ENCODE measurements at regions not wholly inside any gene's neighbourhood (a gene's known extent, or its start where the extent isn't known, plus 50 kb on each side); places are given as distances from the start of the nearest gene placed in this dataset.

DNA sequence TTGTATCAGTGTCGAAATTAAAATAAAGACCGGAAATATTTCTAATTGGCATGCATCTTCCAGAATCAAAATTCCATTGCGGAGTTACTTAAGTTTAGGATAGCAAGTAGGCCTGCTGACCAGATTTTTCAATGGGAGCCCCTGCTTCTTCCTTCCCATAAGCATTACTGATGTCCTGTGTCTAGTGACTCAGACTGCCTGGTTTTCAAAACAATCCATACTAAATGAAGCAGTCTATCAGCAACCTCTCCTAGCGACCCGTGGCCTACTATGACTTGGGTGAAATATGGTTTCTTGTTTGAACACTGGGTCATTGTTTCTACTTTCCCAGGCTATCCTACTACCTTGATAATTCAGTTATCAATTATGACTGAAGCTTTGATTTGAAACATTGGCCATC is 571.6 kb downstream of the TBC1D4 start:
- Histone ChIP-seq H3K27me3 (replicated peaks in 1 of 4; ENCODE audit: control insufficient read depth in 3 of 4, extremely low read depth in 1 of 4, insufficient read depth in 3 of 4, low read length in 3 of 4) (no peaks in the 10 kb centered on the region), H3K4me3 (ENCODE audit: extremely low read depth in 1 of 4, insufficient read depth in 2 of 4, low read depth in 3 of 4, low read length in 4 of 4) (no peak overlapping the region), H2AFZ (ENCODE audit: low read length) (no peak overlapping the region), H2BK20ac (ENCODE audit: low read length) (no peak overlapping the region), H2AK5ac (ENCODE audit: low read depth, low read length) (no peak overlapping the region), H3K9ac (replicated peaks in 1 of 4; ENCODE audit: extremely low read depth in 1 of 4, low read depth in 3 of 4, low read length in 3 of 4) (no peak overlapping the region), H2BK12ac (ENCODE audit: low read depth, low read length) (no peak overlapping the region), H4K91ac (replicated peaks; ENCODE audit: insufficient read length, low read length) (no peak overlapping the region), H4K8ac (ENCODE audit: extremely low read depth, insufficient read depth, low read length) (no peak overlapping the region), H3K79me1 (ENCODE audit: low read depth, low read length) (no peaks in the 10 kb centered on the region), H2BK15ac (ENCODE audit: low read length) (no peak overlapping the region), H3K56ac (replicated peaks; ENCODE audit: insufficient read length, low read depth, low read length) (no peak overlapping the region), H3K14ac (ENCODE audit: insufficient read length) (no peak overlapping the region), H2BK5ac (ENCODE audit: low read depth, low read length) (no peak overlapping the region), H3K4ac (replicated peaks; ENCODE audit: insufficient read length, low read depth, low read length) (no peak overlapping the region), H2BK120ac (replicated peaks; ENCODE audit: low read depth, low read length) (no peak overlapping the region), H3K79me2 (ENCODE audit: control insufficient read depth in 1 of 2, insufficient read depth in 2 of 2, low read length in 2 of 2) (no peaks in the 10 kb centered on the region), H3K36me3 (ENCODE audit: control insufficient read depth in 2 of 4, insufficient read depth in 4 of 4, low read length in 3 of 4) (no peaks in the 10 kb centered on the region), H3K4me2 (ENCODE audit: insufficient read depth in 1 of 2, low read depth in 2 of 2, low read length in 2 of 2) (no peak overlapping the region), H4K5ac (ENCODE audit: insufficient read length, low read depth, low read length) (no peak overlapping the region), H3K4me1 (replicated peaks in 1 of 4; ENCODE audit: control insufficient read depth in 3 of 4, insufficient read depth in 4 of 4, low read length in 3 of 4) (no peaks in the 10 kb centered on the region), H3K27ac (ENCODE audit: low read depth, low read length) (no peak overlapping the region), H3K9me3 (ENCODE audit: insufficient read depth in 2 of 2, low read depth in 1 of 2, low read length in 1 of 2) (no peaks in the 10 kb centered on the region), H4K20me1 (replicated peaks in 1 of 2; ENCODE audit: control insufficient read depth in 1 of 2, insufficient read depth in 2 of 2, low read length in 2 of 2) (no peaks in the 10 kb centered on the region), H3K18ac (ENCODE audit: extremely low read depth, low read length) (no peak overlapping the region), H3K23ac (ENCODE audit: insufficient read length) (no peak overlapping the region), H3K23me2 (ENCODE audit: low read depth, low read length) (no peaks in the 10 kb centered on the region)
- TF ChIP-seq USF2 (IDR thresholded peaks at IDR 0.05; ENCODE audit: low read length): no peak
- FAIRE-seq (no peak), DNase-seq (ENCODE audit: low read depth in 1 of 2, low spot score in 2 of 2) (no peak)
- ChIA-PET POLR2A (ENCODE audit: partially characterized antibody) (no interaction called here), CTCF (ENCODE audit: partially characterized antibody) (interaction anchor here (1.7 kb wide), 1 partner anchor 337 kb away, joined by 5 read pairs; no protein-coding TSS in a partner anchor)
- WGBS, 2 experiments (ENCODE audit: extremely low coverage in 1 of 2, insufficient coverage in 1 of 2, insufficient read length in 1 of 2, insufficient replicate concordance in 2 of 2, low coverage in 1 of 2, low lambda C conversion rate in 2 of 2, missing lambda C conversion rate in 1 of 2): 94% methylated on average over 5 of the region's 5 CpGs; no CpG with 5 or more reads in 1 of the 2 experiments
